DND-41 (cell line): ENCODE measurements at regions not wholly inside any gene's neighbourhood (a gene's known extent, or its start where the extent isn't known, plus 50 kb on each side); places are given as distances from the start of the nearest gene placed in this dataset.

Experiments
- ATAC-seq: fragments of 200-7000 bp; cut with Tn5 transposase; 3 replicates; pipeline ENCODE4 v1.9.1; 2021; ENCODE audit warnings: low read depth; ENCODE audit not compliant: insufficient read depth
- DNase-seq: peaks from one replicate; pipeline ENCODE4 v3.0.0-alpha.2; 2020
- H2AFZ ChIP-seq: 2 replicates; pipeline ENCODE4 v1.6.0; 2012; ENCODE audit warnings: low read depth, low read length
- H3K27ac ChIP-seq: 2 replicates; pipeline ENCODE4 v1.5.1; 2012; ENCODE audit warnings: low read length, inconsistent platforms
- H3K27me3 ChIP-seq: fragments of 200-600 bp; sonication (generic); 2 replicates; pipeline ENCODE4 v1.6.0; 2012; ENCODE audit warnings: low read length, mild to moderate bottlenecking, inconsistent platforms; ENCODE audit not compliant: insufficient read depth, poor library complexity
- H3K36me3 ChIP-seq: 2 replicates; pipeline ENCODE4 v1.5.1; 2012; ENCODE audit warnings: low read length, inconsistent platforms; ENCODE audit not compliant: insufficient read depth
- H3K4me1 ChIP-seq: 2 replicates; pipeline ENCODE4 v1.5.1; 2012; ENCODE audit warnings: mild to moderate bottlenecking, low read length; ENCODE audit not compliant: insufficient read depth
- H3K4me2 ChIP-seq: 2 replicates; pipeline ENCODE4 v1.6.0; 2012; ENCODE audit warnings: mild to moderate bottlenecking, moderate library complexity, low read length, inconsistent platforms; ENCODE audit not compliant: insufficient read depth
- H3K4me3 ChIP-seq, 2 experiments: fragments of 200-600 bp in 1 of 2; shearing (Covaris generic) in 1 of 2; 2 replicates each; pipeline ENCODE4 v1.5.1; 2012 to 2016; ENCODE audit warnings: inconsistent platforms in 2 of 2, low read length in 2 of 2, mild to moderate bottlenecking in 2 of 2, low read depth in 1 of 2, moderate library complexity in 1 of 2
- H3K79me2 ChIP-seq: 2 replicates; pipeline ENCODE4 v1.6.0; 2012; ENCODE audit warnings: low read length, inconsistent platforms; ENCODE audit not compliant: insufficient read depth
- H3K9ac ChIP-seq: 2 replicates; pipeline ENCODE4 v1.6.0; 2012; ENCODE audit warnings: low read depth, mild to moderate bottlenecking, inconsistent platforms, low read length, moderate library complexity
- H3K9me3 ChIP-seq: 2 replicates; pipeline ENCODE4 v1.5.1; 2012; ENCODE audit warnings: low read length, moderate library complexity, mild to moderate bottlenecking, inconsistent platforms; ENCODE audit not compliant: insufficient read depth, severe bottlenecking
- H4K20me1 ChIP-seq: 2 replicates; pipeline ENCODE4 v1.6.0; 2012; ENCODE audit warnings: low read length; ENCODE audit not compliant: insufficient read depth
- EZH2 ChIP-seq: IDR thresholded peaks from 3 replicates; pipeline ENCODE4 v1.6.1; 2012; ENCODE audit warnings: borderline replicate concordance, low read depth, mild to moderate bottlenecking, moderate library complexity, low read length, inconsistent platforms; ENCODE audit not compliant: severe bottlenecking
- TF ChIP-seq, protein P1 (sequence below): IDR thresholded peaks from 2 replicates; pipeline ENCODE4 v1.5.1; 2012; ENCODE audit warnings: borderline replicate concordance, low read length, moderate library complexity, mild to moderate bottlenecking; ENCODE audit not compliant: poor library complexity, severe bottlenecking; ENCODE audit errors: extremely low read depth

DNA sequence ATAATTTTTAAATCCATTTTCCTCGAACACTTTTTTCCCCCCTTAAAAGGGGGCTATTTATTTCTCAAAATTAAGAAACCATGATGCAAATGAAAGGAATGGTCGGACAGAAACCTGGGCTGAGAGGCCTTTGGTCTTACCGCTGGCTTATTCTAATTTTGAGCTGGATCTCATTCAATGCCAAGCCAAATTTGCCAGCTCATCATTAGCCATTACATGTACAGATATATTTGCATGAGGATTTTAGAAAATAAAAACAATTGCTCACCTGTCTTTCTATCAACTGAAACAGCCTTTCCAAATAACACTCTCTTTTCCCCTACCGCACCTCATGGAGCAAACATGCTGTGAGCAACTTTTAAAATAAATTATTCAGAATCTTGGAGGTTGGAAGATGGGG, 219.5 kb upstream of the DTNBP1 start:
- H3K9ac ChIP-seq: no peak overlapping the region
- DNase-seq (no peak), ATAC-seq (no peak)
- H3K9me3 ChIP-seq: no peaks in the 10 kb centered on the region
- H3K27ac ChIP-seq: no peak overlapping the region
- H3K4me3 ChIP-seq: no peak overlapping the region
- H3K4me1 ChIP-seq: peaks cover 17% of the 10 kb centered on the region
- no peaks in the 10 kb centered on the region; the same call in 1 of the 2 replicates for H4K20me1 ChIP-seq
- TF ChIP-seq, protein P1, sequence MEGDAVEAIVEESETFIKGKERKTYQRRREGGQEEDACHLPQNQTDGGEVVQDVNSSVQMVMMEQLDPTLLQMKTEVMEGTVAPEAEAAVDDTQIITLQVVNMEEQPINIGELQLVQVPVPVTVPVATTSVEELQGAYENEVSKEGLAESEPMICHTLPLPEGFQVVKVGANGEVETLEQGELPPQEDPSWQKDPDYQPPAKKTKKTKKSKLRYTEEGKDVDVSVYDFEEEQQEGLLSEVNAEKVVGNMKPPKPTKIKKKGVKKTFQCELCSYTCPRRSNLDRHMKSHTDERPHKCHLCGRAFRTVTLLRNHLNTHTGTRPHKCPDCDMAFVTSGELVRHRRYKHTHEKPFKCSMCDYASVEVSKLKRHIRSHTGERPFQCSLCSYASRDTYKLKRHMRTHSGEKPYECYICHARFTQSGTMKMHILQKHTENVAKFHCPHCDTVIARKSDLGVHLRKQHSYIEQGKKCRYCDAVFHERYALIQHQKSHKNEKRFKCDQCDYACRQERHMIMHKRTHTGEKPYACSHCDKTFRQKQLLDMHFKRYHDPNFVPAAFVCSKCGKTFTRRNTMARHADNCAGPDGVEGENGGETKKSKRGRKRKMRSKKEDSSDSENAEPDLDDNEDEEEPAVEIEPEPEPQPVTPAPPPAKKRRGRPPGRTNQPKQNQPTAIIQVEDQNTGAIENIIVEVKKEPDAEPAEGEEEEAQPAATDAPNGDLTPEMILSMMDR: no peak
- no peak for TF ChIP-seq EZH2
- no peaks in the 10 kb centered on the region for H3K79me2 ChIP-seq
- H3K36me3 ChIP-seq: no peaks in the 10 kb centered on the region
- no peak overlapping the region for H2AFZ ChIP-seq
- peaks cover 9% of the 10 kb centered on the region for H3K27me3 ChIP-seq
- H3K4me2 ChIP-seq: no peak overlapping the region

DNA sequence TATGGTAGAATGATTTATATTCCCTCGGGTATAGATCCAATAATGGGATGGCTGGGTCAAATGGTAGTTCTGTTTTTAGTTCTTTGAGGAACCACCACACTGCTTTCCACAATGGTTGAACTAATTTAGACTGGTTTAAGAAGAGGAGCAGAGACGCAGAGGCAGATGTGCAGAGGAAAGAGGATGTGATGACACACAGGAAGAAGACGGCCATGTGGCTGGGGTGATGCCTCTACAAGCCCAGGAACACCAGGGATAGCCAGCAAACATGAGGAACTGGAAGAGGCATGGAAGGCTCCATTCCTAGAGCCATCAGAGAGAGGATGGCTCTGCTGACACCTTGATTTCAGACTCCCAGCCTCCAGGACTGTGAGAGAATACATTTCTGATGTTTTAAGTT, 218.3 kb upstream of the DTNBP1 start:
- peaks cover 17% of the 10 kb centered on the region for H3K4me1 ChIP-seq
- H3K9ac ChIP-seq: no peak overlapping the region
- ATAC-seq: no peak
- no peak for TF ChIP-seq EZH2
- TF ChIP-seq, protein P1: no peak
- H3K79me2 ChIP-seq: no peaks in the 10 kb centered on the region
- H3K36me3 ChIP-seq: no peaks in the 10 kb centered on the region
- H2AFZ ChIP-seq: no peak overlapping the region
- peaks cover 9% of the 10 kb centered on the region for H3K27me3 ChIP-seq
- no peak overlapping the region for H3K4me2 ChIP-seq
- no peak overlapping the region for H3K4me3 ChIP-seq
- H3K9me3 ChIP-seq: no peaks in the 10 kb centered on the region
- no peak for DNase-seq
- H3K27ac ChIP-seq: no peak overlapping the region
- H4K20me1 ChIP-seq: no peaks in the 10 kb centered on the region; the same call in 1 of the 2 replicates

DNA sequence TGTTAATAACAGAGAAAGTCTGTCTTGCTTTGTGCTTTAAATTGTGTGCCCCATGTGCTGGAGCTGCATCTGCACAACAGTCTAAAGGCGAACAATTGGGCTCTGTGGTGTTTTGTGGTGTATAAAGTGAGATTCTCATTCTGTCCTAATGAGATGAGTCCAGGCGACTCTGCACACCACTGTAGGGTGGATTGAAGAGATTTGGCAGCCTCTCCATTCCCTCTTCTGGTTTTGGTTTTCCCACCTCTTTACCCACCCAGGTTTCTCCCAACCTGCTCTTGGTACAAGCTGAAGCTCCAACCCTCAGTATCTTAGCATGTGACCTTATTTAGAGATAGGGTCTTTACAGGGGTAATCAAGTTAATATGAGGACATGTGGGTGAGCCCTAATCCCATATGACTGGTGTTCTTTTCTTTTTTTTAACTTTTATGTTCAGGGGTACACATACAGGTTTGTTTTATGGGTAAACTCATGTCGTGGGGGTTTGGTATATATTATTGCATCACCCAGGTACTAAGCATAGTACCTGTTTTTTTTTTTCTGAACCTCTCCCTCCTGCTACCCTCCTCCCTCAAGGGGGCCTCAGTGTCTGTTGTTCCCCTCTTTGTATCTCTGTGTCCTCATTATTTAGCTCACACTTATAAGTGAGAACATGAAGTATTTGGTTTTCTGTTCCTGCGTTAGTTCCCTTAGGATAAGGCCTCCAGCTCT, 217.6 kb upstream of the DTNBP1 start:
- ATAC-seq (peak; percentile 59; the same call in 2 of the 3 replicates), DNase-seq (no peak)
- H3K9ac ChIP-seq: no peak overlapping the region
- H3K4me2 ChIP-seq: no peak overlapping the region
- no peaks in the 10 kb centered on the region for H3K36me3 ChIP-seq
- no peaks in the 10 kb centered on the region for H3K79me2 ChIP-seq
- H3K27me3 ChIP-seq: peaks cover 9% of the 10 kb centered on the region
- H3K4me1 ChIP-seq: peaks cover 17% of the 10 kb centered on the region
- H4K20me1 ChIP-seq: no peaks in the 10 kb centered on the region; the same call in 1 of the 2 replicates
- no peaks in the 10 kb centered on the region for H3K9me3 ChIP-seq
- no peak overlapping the region for H2AFZ ChIP-seq
- H3K4me3 ChIP-seq: no peak overlapping the region
- no peak for TF ChIP-seq EZH2
- no peak overlapping the region for H3K27ac ChIP-seq

DNA sequence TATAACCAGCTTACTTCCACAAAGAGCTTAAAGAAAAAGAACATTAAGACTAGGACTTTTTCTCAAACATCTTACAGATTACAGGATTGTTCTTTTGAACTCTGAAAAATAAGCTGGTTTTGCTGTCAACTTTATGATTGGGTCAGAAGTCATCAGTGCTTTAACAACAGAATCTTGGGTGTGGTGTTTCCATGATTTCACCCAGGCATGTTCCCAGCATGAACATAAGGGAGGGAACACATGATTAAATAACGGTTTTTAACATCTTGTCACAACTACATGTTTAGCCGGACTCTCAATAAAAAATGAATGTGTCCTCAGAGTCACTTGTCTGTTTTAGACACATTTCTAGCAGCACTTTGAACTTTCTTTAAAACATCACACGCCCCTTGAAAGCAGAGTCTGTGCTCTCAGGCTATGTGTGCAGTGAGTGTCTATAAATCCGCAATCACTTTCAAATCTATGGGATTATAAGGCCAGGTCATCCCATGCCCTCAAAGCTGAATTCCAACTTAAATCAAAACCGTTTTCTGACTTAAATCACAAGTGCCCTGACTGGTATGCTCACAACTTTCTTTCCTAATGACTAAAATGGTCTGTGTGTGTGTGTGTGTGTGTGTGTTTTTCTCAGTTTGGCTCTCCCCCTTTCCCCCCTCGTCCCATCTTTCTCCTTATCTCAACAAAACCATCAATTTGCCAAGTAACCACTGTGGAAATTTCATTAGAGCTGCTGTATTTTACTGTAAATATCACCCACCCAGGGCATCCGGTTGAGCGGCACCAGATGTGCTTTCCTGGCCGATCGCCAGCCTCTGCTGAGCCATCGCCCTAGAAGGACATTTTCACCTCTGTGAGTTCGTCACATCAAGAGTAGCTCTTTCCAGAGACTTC, 216.8 kb upstream of the DTNBP1 start:
- Histone ChIP-seq H3K27ac (no peak overlapping the region), H4K20me1 (no peaks in the 10 kb centered on the region; the same call in 1 of the 2 replicates), H3K9ac (no peak overlapping the region), H2AFZ (no peak overlapping the region), H3K27me3 (peaks cover 9% of the 10 kb centered on the region), H3K4me1 (peaks cover 17% of the 10 kb centered on the region), H3K79me2 (no peaks in the 10 kb centered on the region), H3K36me3 (no peaks in the 10 kb centered on the region), H3K9me3 (no peaks in the 10 kb centered on the region), H3K4me2 (no peak overlapping the region), H3K4me3 (no peak overlapping the region)
- peak; percentile 66 for DNase-seq
- ATAC-seq: peak; percentile 85
- TF ChIP-seq, protein P1: no peak
